GM18858 (cell line): ENCODE measurements at regions not wholly inside any gene's neighbourhood (a gene's known extent, or its start where the extent isn't known, plus 50 kb on each side); places are given as distances from the start of the nearest gene placed in this dataset.

Experiments used
- ATAC-seq: cut with Tn5 transposase; IDR thresholded peaks from one replicate; pipeline ENCODE4 v1.9.1; 2021; ENCODE audit not compliant: unreplicated experiment

GRCh38 chr13:79681069-79681468 is 200.1 kb downstream of the NDFIP2 start:
- ATAC-seq, result no peak

- no peak for ATAC-seq
Observed at GRCh38 chr13:79680485-79680884, 199.5 kb downstream of the NDFIP2 start.

GRCh38 chr13:79679334-79679733 is 198.4 kb downstream of the NDFIP2 start:
- ATAC-seq, result peak; percentile 75

GRCh38 chr13:79678100-79678499 is 197.1 kb downstream of the NDFIP2 start:
- ATAC-seq, result no peak

GRCh38 chr13:79675931-79676660 is 195.1 kb downstream of the NDFIP2 start:
- no peak for ATAC-seq

GRCh38 chr13:79674765-79675515 is 194.0 kb downstream of the NDFIP2 start:
- ATAC-seq, result no peak

GRCh38 chr13:79673993-79674377 is 193.0 kb downstream of the NDFIP2 start:
- ATAC-seq, result no peak

- no peak for ATAC-seq
Observed at GRCh38 chr13:79673310-79673992, 192.5 kb downstream of the NDFIP2 start.

- ATAC-seq, result no peak
Observed at GRCh38 chr13:79671420-79671819, 190.5 kb downstream of the NDFIP2 start.

GRCh38 chr13:79668201-79668752 is 187.3 kb downstream of the NDFIP2 start:
- no peak for ATAC-seq

GRCh38 chr13:79667771-79668170 is 186.8 kb downstream of the NDFIP2 start:
- no peak for ATAC-seq

GRCh38 chr13:79663977-79664636 is 183.2 kb downstream of the NDFIP2 start:
- no peak for ATAC-seq

- no peak for ATAC-seq
Observed at GRCh38 chr13:79663435-79663834, 182.5 kb downstream of the NDFIP2 start.

- no peak for ATAC-seq
Observed at GRCh38 chr13:79662882-79663281, 181.9 kb downstream of the NDFIP2 start.

- peak; percentile 66 for ATAC-seq
Observed at GRCh38 chr13:79660361-79660760, 179.4 kb downstream of the NDFIP2 start.

- ATAC-seq, result no peak
Observed at GRCh38 chr13:79659121-79659521, 178.2 kb downstream of the NDFIP2 start.

GRCh38 chr13:79658333-79658975 is 177.5 kb downstream of the NDFIP2 start:
- ATAC-seq, result no peak

- ATAC-seq, result no peak
Observed at GRCh38 chr13:79655509-79655908, 174.6 kb downstream of the NDFIP2 start.

GRCh38 chr13:79654520-79654919 is 173.6 kb downstream of the NDFIP2 start:
- no peak for ATAC-seq

- ATAC-seq, result no peak
Observed at GRCh38 chr13:79650688-79651087, 169.7 kb downstream of the NDFIP2 start.

GRCh38 chr13:79648191-79648590 is 167.2 kb downstream of the NDFIP2 start:
- ATAC-seq, result no peak
